ENCODE measurements at regions not wholly inside any gene's neighbourhood (a gene's known extent, or its start where the extent isn't known, plus 50 kb on each side); places are given as distances from the start of the nearest gene placed in this dataset.
A peak's percentile ranks its signal among the peaks of the same experiment; 100 is the strongest.

- peak; percentile 68 for DNase-seq
These were observed 65.7 kb upstream of the TOP1 start for GRCh38 chr20:40962733-40963504.

- no peak for DNase-seq
These were observed 65.1 kb upstream of the TOP1 start for GRCh38 chr20:40963505-40963845.

GRCh38 chr20:40965671-40966070 is 63.0 kb upstream of the TOP1 start:
- DNase-seq: no peak

- DNase-seq: no peak
These were observed 62.5 kb upstream of the TOP1 start for GRCh38 chr20:40966103-40966502.

GRCh38 chr20:40966516-40967185 is 62.0 kb upstream of the TOP1 start:
- DNase-seq: no peak

- DNase-seq: no peak
These were observed 60.9 kb upstream of the TOP1 start for GRCh38 chr20:40967700-40968099.

- peak; percentile 86 for DNase-seq
These were observed 59.6 kb upstream of the TOP1 start for GRCh38 chr20:40968816-40969562.

- no peak for DNase-seq
These were observed 58.4 kb upstream of the TOP1 start for GRCh38 chr20:40970218-40970617.

- no peak for DNase-seq
These were observed 51.4 kb upstream of the TOP1 start for GRCh38 chr20:40977218-40977617.

- DNase-seq: no peak
These were observed 49.9 kb upstream of the TOP1 start for GRCh38 chr20:40978761-40979160.

All from activated T-cell treated with anti-CD3 and anti-CD28 coated beads for 4 hours (primary cell).